Tibial nerve (tissue), 4 donors: ENCODE measurements at regions not wholly inside any gene's neighbourhood (a gene's known extent, or its start where the extent isn't known, plus 50 kb on each side); places are given as distances from the start of the nearest gene placed in this dataset.

Experiments
- DNase-seq, 2 donors: peaks; one replicate each; pipeline ENCODE4 v3.0.0-alpha.2; 2019; ENCODE audit warnings: low spot score in 2 of 2
- H3K27ac ChIP-seq, 4 donors: fragments of 200-600 bp; sonication (generic) in 3 of 4; one replicate each; pipeline ENCODE4 v1.5.1; 2017 to 2019; ENCODE audit warnings: mild to moderate bottlenecking in 1 of 4
- H3K27me3 ChIP-seq, 2 donors: fragments of 200-600 bp; sonication (generic) in 1 of 2; one replicate each; pipeline versions ENCODE4 v1.5.1 to v1.6.0; 2017 to 2019
- H3K36me3 ChIP-seq, 3 donors: fragments of 200-600 bp; sonication (generic); one replicate each; pipeline ENCODE4 v1.5.1; 2018 to 2019
- H3K4me1 ChIP-seq, 4 donors: fragments of 200-600 bp; sonication (generic) in 3 of 4; one replicate each; pipeline ENCODE4 v1.5.1; 2017 to 2019
- H3K4me3 ChIP-seq, 4 donors: fragments of 200-600 bp; sonication (generic) in 3 of 4; one replicate each; pipeline ENCODE4 v1.5.1; 2017 to 2019; ENCODE audit warnings: mild to moderate bottlenecking in 1 of 4, moderate library complexity in 1 of 4
- H3K9me3 ChIP-seq, 4 donors: fragments of 200-600 bp; sonication (generic) in 3 of 4; one replicate each; pipeline ENCODE4 v1.5.1; 2017 to 2019
- EP300 ChIP-seq, 2 donors: sonication (generic); formaldehyde crosslinking; IDR thresholded peaks; one replicate each; pipeline ENCODE4 v1.6.1; 2017; ENCODE audit warnings: antibody characterized with exemption in 2 of 2, mild to moderate bottlenecking in 1 of 2
- POLR2A ChIP-seq, 2 donors: fragments of 450-650 bp; IDR thresholded peaks; one replicate each; pipeline ENCODE4 v1.6.1; 2017; ENCODE audit warnings: antibody characterized with exemption in 2 of 2, mild to moderate bottlenecking in 2 of 2, moderate library complexity in 2 of 2
- WGBS, 2 donors: methylation state at CpG; one replicate each; pipeline ENCODE4 v1.1.5; 2018; 5-methylcytosine and 5-hydroxymethylcytosine counted together
- TF ChIP-seq, protein P1 (sequence below), 5 experiments: fragments of 200-600 bp in 3 of 5; fragments of 450-650 bp in 2 of 5; sonication (generic) in 3 of 5; IDR thresholded peaks; one replicate each; pipeline ENCODE4 v1.5.1; 2016 to 2019; ENCODE audit warnings: antibody characterized with exemption in 5 of 5, mild to moderate bottlenecking in 3 of 5, moderate library complexity in 2 of 5

DNA sequence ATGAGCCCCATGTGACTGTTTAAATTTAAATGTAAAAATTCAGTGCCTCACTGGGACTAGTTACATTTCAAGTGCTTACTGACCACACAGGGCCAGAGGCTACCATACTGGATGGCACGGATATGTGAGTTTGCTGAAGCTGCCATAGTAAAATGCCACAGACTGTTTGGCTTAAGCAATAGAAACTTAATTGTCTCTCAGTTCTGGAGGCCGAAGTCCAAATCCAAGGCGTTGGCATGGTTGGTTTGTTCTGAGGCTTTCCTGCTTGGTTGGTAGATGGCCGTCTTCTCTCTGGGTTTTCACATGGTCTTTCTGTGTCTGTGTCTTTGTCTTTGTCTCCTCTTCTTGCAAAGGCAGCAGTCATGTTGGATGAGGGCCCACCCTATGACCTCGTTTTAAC lies 878.9 kb upstream of the RBFOX1 start:
- DNase-seq, result no peak
- WGBS, 2 donors, result 78% methylated on average over 5 of the region's 5 CpGs
- no peaks in the 10 kb centered on the region for H3K4me1 ChIP-seq
- H3K9me3 ChIP-seq, result peaks cover 0 to 12% (median 0%) of the 10 kb centered on the region in 4 donors
- H3K36me3 ChIP-seq, result no peaks in the 10 kb centered on the region
- no peak overlapping the region for H3K27ac ChIP-seq
- no peak overlapping the region for H3K4me3 ChIP-seq
- TF ChIP-seq EP300 (IDR thresholded peaks at IDR 0.05) (no peak), POLR2A (IDR thresholded peaks at IDR 0.05) (no peak)
- TF ChIP-seq, protein P1, sequence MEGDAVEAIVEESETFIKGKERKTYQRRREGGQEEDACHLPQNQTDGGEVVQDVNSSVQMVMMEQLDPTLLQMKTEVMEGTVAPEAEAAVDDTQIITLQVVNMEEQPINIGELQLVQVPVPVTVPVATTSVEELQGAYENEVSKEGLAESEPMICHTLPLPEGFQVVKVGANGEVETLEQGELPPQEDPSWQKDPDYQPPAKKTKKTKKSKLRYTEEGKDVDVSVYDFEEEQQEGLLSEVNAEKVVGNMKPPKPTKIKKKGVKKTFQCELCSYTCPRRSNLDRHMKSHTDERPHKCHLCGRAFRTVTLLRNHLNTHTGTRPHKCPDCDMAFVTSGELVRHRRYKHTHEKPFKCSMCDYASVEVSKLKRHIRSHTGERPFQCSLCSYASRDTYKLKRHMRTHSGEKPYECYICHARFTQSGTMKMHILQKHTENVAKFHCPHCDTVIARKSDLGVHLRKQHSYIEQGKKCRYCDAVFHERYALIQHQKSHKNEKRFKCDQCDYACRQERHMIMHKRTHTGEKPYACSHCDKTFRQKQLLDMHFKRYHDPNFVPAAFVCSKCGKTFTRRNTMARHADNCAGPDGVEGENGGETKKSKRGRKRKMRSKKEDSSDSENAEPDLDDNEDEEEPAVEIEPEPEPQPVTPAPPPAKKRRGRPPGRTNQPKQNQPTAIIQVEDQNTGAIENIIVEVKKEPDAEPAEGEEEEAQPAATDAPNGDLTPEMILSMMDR (IDR thresholded peaks at IDR 0.05), result no peak
- no peaks in the 10 kb centered on the region for H3K27me3 ChIP-seq

DNA sequence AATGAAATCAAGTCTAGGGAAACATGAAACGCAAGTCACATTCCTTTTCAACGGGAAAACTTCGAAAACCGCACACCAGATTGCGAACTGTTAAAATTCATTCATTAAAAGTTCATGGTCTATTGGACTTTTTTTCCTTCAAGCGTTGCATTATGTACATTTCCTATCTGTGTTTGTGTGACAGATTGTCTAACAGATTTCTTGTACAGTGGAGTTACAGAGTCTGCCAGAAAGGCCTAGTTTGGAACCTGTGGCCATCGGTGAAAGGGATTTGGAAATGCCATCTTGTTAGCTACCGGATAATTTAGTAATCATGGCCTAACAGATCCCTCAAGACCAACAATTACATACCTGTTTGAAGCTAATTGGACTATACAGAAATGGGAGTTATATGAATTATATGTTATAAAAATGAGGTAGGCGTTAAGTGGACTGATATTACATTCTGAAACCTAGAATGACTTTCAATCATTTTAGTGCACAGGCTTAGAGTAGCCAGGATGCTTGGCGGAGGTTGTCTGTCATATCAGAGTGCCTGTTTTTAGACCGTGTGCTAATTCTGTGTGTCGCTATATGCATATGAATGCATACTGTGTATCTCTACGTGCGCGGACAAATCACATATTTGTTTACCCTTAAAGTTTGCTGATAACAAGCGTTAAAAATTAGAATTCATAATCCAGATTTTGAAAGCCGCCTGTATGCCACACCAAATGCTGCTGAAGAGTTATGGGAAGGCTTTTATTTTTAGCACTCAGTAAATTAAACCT lies 885.4 kb upstream of the RBFOX1 start:
- no peaks in the 10 kb centered on the region for H3K36me3 ChIP-seq
- TF ChIP-seq EP300 (IDR thresholded peaks at IDR 0.05) (no peak), POLR2A (IDR thresholded peaks at IDR 0.05) (no peak)
- TF ChIP-seq, protein P1 (IDR thresholded peaks at IDR 0.05), result no peak
- peaks cover 0 to 8% (median 0%) of the 10 kb centered on the region in 4 donors for H3K9me3 ChIP-seq
- no peaks in the 10 kb centered on the region for H3K4me1 ChIP-seq
- 92% methylated on average over 17 of the region's 17 CpGs for WGBS, 2 donors
- no peak overlapping the region for H3K4me3 ChIP-seq
- H3K27ac ChIP-seq, result no peak overlapping the region
- DNase-seq, result no peak
- no peaks in the 10 kb centered on the region for H3K27me3 ChIP-seq

DNA sequence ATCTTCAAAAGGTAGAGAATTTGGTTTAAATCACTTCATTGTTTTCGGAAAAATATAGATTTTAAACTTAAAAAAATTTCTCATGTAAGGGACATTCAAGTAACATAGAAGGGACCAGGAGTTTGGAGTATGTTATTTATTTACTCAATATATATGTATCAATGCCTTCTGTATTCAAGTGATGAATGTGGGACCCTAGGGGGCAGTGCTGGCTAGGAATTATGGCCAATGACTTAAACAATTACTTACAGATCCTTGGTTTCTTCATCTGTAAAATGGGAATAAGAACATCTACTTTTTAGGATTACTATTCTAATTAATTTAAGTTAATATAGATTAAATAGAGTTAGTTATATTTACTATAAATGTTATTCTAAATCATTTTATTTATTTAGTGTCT lies 886.3 kb upstream of the RBFOX1 start:
- TF ChIP-seq, protein P1 (IDR thresholded peaks at IDR 0.05), result no peak
- TF ChIP-seq POLR2A (IDR thresholded peaks at IDR 0.05), result no peak
- no peak for TF ChIP-seq EP300 (IDR thresholded peaks at IDR 0.05)
- 92 to 96% methylated on average over 1 of the region's 1 CpG for WGBS, 2 donors

DNA sequence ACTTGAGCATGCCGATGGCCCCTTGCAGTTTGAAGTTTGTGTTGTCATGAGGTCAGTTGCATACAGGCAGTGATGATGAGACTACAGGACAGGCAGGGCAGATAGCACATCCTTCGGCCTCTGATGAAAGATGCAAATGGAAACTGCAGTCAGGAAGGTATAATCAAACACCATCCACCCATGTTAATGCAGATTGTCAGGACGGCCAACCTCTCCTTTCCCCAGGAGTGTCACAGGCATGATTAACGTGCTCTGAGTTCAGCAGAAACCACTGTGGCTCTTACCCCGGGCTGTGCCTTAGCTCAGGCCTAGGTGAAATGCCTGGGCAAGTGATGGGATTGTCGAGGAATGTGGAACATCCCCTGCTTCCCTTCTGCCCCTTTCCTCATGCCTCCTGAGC lies 893.5 kb upstream of the RBFOX1 start:
- H3K27me3 ChIP-seq, result no peaks in the 10 kb centered on the region
- no peak overlapping the region for H3K27ac ChIP-seq
- H3K4me3 ChIP-seq, result no peak overlapping the region
- no peaks in the 10 kb centered on the region for H3K9me3 ChIP-seq
- 74 to 75% methylated on average over 6 of the region's 6 CpGs for WGBS, 2 donors
- no peaks in the 10 kb centered on the region for H3K36me3 ChIP-seq
- TF ChIP-seq EP300 (IDR thresholded peaks at IDR 0.05) (no peak), POLR2A (IDR thresholded peaks at IDR 0.05) (no peak)
- TF ChIP-seq, protein P1 (IDR thresholded peaks at IDR 0.05), result no peak
- H3K4me1 ChIP-seq, result no peaks in the 10 kb centered on the region
- no peak for DNase-seq

More for the DNA sequence above, 886.3 kb upstream of the RBFOX1 start:
- H3K27ac ChIP-seq, result no peak overlapping the region
- H3K27me3 ChIP-seq, result no peaks in the 10 kb centered on the region
- no peak overlapping the region for H3K4me3 ChIP-seq
- H3K4me1 ChIP-seq, result no peaks in the 10 kb centered on the region
- H3K9me3 ChIP-seq, result no peaks in the 10 kb centered on the region
- H3K36me3 ChIP-seq, result no peaks in the 10 kb centered on the region
- DNase-seq, result no peak

DNA sequence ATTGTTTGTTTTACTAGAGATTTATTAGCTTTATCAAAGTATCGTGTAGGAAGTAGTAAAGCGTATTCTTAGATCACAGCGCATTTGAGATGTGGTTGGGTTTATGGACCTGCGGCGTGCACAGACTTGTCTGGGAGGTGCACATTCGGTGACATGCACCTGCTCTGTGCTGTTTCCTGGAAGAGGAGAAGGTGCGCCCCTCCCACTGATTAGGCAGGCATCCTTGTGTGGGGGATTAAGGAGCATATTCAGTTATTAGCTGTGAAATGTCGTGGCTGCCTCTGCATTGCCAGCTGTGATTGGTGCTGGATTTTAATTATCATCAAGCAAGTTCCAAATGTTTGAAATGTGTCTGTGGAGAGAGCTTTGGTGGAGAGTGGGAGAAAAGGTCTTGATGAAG lies 903.8 kb upstream of the RBFOX1 start:
- TF ChIP-seq, protein P1 (IDR thresholded peaks at IDR 0.05), result no peak
- TF ChIP-seq POLR2A (IDR thresholded peaks at IDR 0.05), result no peak
- TF ChIP-seq EP300 (IDR thresholded peaks at IDR 0.05), result no peak
- no peak overlapping the region for H3K27ac ChIP-seq
- no peaks in the 10 kb centered on the region for H3K9me3 ChIP-seq
- DNase-seq, result no peak
- no peak overlapping the region for H3K4me3 ChIP-seq
- H3K36me3 ChIP-seq, result no peaks in the 10 kb centered on the region
- no peaks in the 10 kb centered on the region for H3K4me1 ChIP-seq
- no peaks in the 10 kb centered on the region for H3K27me3 ChIP-seq
- WGBS, 2 donors, result 82 to 87% methylated on average over 8 of the region's 8 CpGs
